ENCODE measurements at regions not wholly inside any gene's neighbourhood (a gene's known extent, or its start where the extent isn't known, plus 50 kb on each side); places are given as distances from the start of the nearest gene placed in this dataset.

DNA sequence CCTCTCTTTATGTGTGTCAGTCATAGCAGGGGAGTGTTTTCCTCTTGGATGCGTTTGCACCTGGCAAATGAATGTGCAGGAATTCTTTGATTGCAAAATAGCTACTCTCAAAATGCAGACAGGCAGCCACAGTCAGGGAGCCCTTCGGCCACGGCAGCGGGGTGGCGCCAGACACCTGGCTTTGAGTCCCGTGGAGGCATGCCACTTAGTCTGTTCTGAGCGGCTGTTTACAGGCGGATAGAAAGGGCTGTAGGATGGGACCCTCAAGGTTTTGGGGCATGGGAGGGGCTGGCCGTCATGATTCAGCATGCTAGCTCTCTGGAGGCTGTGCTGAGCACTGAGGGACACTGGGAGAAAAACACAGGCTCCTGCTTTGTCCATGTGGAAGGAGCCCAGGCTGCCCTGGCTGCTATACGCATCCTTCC lies 117.1 kb downstream of the SLC25A47 start (continued):
- TF ChIP-seq, protein P1, sequence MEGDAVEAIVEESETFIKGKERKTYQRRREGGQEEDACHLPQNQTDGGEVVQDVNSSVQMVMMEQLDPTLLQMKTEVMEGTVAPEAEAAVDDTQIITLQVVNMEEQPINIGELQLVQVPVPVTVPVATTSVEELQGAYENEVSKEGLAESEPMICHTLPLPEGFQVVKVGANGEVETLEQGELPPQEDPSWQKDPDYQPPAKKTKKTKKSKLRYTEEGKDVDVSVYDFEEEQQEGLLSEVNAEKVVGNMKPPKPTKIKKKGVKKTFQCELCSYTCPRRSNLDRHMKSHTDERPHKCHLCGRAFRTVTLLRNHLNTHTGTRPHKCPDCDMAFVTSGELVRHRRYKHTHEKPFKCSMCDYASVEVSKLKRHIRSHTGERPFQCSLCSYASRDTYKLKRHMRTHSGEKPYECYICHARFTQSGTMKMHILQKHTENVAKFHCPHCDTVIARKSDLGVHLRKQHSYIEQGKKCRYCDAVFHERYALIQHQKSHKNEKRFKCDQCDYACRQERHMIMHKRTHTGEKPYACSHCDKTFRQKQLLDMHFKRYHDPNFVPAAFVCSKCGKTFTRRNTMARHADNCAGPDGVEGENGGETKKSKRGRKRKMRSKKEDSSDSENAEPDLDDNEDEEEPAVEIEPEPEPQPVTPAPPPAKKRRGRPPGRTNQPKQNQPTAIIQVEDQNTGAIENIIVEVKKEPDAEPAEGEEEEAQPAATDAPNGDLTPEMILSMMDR (IDR thresholded peaks at IDR 0.05; ENCODE audit: control extremely low read depth in 1 of 3, insufficient read depth in 1 of 3, low read depth in 1 of 3, low read length in 3 of 3): peak; percentile 79 to 84 (median 79)
- TF ChIP-seq YY1 (IDR thresholded peaks at IDR 0.05; ENCODE audit: low read depth, low read length): no peak
- TF ChIP-seq KDM1A (IDR thresholded peaks at IDR 0.05; ENCODE audit: borderline replicate concordance, low read length): no peak
- no peak for TF ChIP-seq KDM5A (IDR thresholded peaks at IDR 0.05; ENCODE audit: low read length)
- no peak for TF ChIP-seq TAF1 (IDR thresholded peaks at IDR 0.05; ENCODE audit: low read depth, low read length)
- peak; percentile 91 to 92 for TF ChIP-seq RAD21 (IDR thresholded peaks at IDR 0.05 in 1 of 2, conservative IDR thresholded peaks at IDR 0.05 in 1 of 2; ENCODE audit: low read depth in 2 of 2, low read length in 2 of 2)
- TF ChIP-seq TEAD4 (IDR thresholded peaks at IDR 0.05; ENCODE audit: low read depth, low read length): 0 out of 2 replicates have a peak, but pooled peaks have one; percentile 33
- no peak for TF ChIP-seq KDM4A (IDR thresholded peaks at IDR 0.05; ENCODE audit: low read depth, low read length, severe bottlenecking)
- TF ChIP-seq, protein P2, sequence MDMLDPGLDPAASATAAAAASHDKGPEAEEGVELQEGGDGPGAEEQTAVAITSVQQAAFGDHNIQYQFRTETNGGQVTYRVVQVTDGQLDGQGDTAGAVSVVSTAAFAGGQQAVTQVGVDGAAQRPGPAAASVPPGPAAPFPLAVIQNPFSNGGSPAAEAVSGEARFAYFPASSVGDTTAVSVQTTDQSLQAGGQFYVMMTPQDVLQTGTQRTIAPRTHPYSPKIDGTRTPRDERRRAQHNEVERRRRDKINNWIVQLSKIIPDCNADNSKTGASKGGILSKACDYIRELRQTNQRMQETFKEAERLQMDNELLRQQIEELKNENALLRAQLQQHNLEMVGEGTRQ (IDR thresholded peaks at IDR 0.05; ENCODE audit: low read length): no peak
- TF ChIP-seq, protein P3, sequence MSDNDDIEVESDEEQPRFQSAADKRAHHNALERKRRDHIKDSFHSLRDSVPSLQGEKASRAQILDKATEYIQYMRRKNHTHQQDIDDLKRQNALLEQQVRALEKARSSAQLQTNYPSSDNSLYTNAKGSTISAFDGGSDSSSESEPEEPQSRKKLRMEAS (IDR thresholded peaks at IDR 0.05): 0 out of 2 replicates have a peak, but pooled peaks have one; percentile 22

Data from H1 (cell line).